GM12878 (cell line): ENCODE measurements at regions not wholly inside any gene's neighbourhood (a gene's known extent, or its start where the extent isn't known, plus 50 kb on each side); places are given as distances from the start of the nearest gene placed in this dataset.

Experiments
- ATAC-seq: fragments of 200-7000 bp; cut with Tn5 transposase; 3 replicates; pipeline ENCODE4 v1.9.1; 2020; ENCODE audit warnings: mild to moderate bottlenecking, moderate library complexity
- BruUV-seq: library from RNA; stranded (reverse); fragments of 400-500 nt; replicated peaks from 2 replicates; lab custom pipeline; 2021; lab: Mats Ljungman, UMichigan
- CTCF ChIA-PET: fragments of 300-600 bp; sonication (Branson Sonifier 250); formaldehyde crosslinking; extraction: SDS; loops from one replicate; lab custom pipeline; 2021; ENCODE audit warnings: inconsistent platforms; lab: Yijun Ruan, JAX
- POLR2A ChIA-PET: fragments of 350-600 bp; formaldehyde crosslinking; extraction: SDS; loops from one replicate; lab custom pipeline; 2021; ENCODE audit warnings: inconsistent platforms; lab: Charles Lee
- RAD21 ChIA-PET: fragments of 300-600 bp; sonication (Branson Sonifier 250); formaldehyde crosslinking; loops from one replicate; lab custom pipeline; 2023; ENCODE audit warnings: antibody characterized with exemption; ENCODE audit not compliant: unreplicated experiment; lab: Charles Lee
- SMC1A ChIA-PET: fragments of 300-600 bp; sonication (Branson Sonifier 250); formaldehyde crosslinking; loops from one replicate; lab custom pipeline; 2023; ENCODE audit not compliant: unreplicated experiment, uncharacterized antibody; lab: Charles Lee
- DNase-seq: peaks from one replicate; pipeline ENCODE4 v3.0.0-alpha.2; 2011; ENCODE audit warnings: low read depth, low spot score
- FAIRE-seq: peaks from 3 replicates; lab custom pipeline; 2011; peaks lifted over from hg19 to GRCh38; lab: Jason Lieb, UNC
- H2AFZ ChIP-seq: 2 replicates; pipeline ENCODE4 v1.6.0; 2011; ENCODE audit warnings: low read depth, low read length, control low read depth; ENCODE audit not compliant: control insufficient read depth
- H3K27ac ChIP-seq: 2 replicates; pipeline ENCODE4 v1.5.1; 2011; ENCODE audit warnings: control low read depth; ENCODE audit not compliant: control insufficient read depth, insufficient read depth
- H3K27me3 ChIP-seq, 2 experiments: replicated peaks in 1 of 2; 2 replicates each; pipeline versions ENCODE4 v1.6.0 to v1.6.1; 2011; ENCODE audit warnings: low read length in 1 of 2; ENCODE audit not compliant: control insufficient read depth in 2 of 2, insufficient read depth in 2 of 2
- H3K36me3 ChIP-seq, 2 experiments: 2 replicates each; pipeline ENCODE4 v1.5.1; 2011; ENCODE audit warnings: low read length in 1 of 2; ENCODE audit not compliant: control insufficient read depth in 2 of 2, insufficient read depth in 2 of 2
- H3K4me1 ChIP-seq: 2 replicates; pipeline ENCODE4 v1.6.1; 2011; ENCODE audit warnings: mild to moderate bottlenecking, low read length, moderate library complexity, mixed read lengths; ENCODE audit not compliant: control insufficient read depth, insufficient read depth
- H3K4me2 ChIP-seq: 2 replicates; pipeline ENCODE4 v1.6.0; 2011; ENCODE audit warnings: control low read depth; ENCODE audit not compliant: control insufficient read depth, insufficient read depth
- H3K4me3 ChIP-seq: fragments of 200-600 bp; sonication (generic); 2 replicates; pipeline ENCODE4 v1.5.1; 2016
- H3K79me2 ChIP-seq: 2 replicates; pipeline ENCODE4 v1.6.0; 2011; ENCODE audit warnings: low read length; ENCODE audit not compliant: control insufficient read depth, insufficient read depth
- H3K9ac ChIP-seq: 2 replicates; pipeline ENCODE4 v1.8.0; 2011; ENCODE audit warnings: low read length, control low read depth, mixed read lengths; ENCODE audit not compliant: control insufficient read depth, insufficient read depth
- H3K9me3 ChIP-seq: replicated peaks from 3 replicates; pipeline ENCODE4 v1.5.1; 2011; ENCODE audit warnings: mild to moderate bottlenecking, low read length; ENCODE audit not compliant: control insufficient read depth, insufficient read depth
- H4K20me1 ChIP-seq: 2 replicates; pipeline ENCODE4 v1.6.0; 2011; ENCODE audit not compliant: control insufficient read depth, insufficient read depth
- ASH2L ChIP-seq: fragments of 300-600, 200-600 bp; sonication (generic); IDR thresholded peaks from 2 replicates; pipeline ENCODE4 v1.6.1; 2017; ENCODE audit warnings: low read depth, mild to moderate bottlenecking, borderline replicate concordance
- BCL11A ChIP-seq: IDR thresholded peaks from 2 replicates; pipeline ENCODE4 v1.6.1; 2011; ENCODE audit warnings: low read depth, low read length
- BMI1 ChIP-seq: fragments of 450-650 bp; IDR thresholded peaks from 2 replicates; pipeline ENCODE4 v1.6.1; 2016; ENCODE audit warnings: mild to moderate bottlenecking, moderate library complexity, borderline replicate concordance
- CHD4 ChIP-seq: fragments of 200-600 bp; sonication (generic); IDR thresholded peaks from 2 replicates; pipeline ENCODE4 v1.6.1; 2016; ENCODE audit warnings: mild to moderate bottlenecking
- E2F8 ChIP-seq: fragments of 450-650 bp; IDR thresholded peaks from 2 replicates; pipeline ENCODE4 v1.6.1; 2018; ENCODE audit warnings: mild to moderate bottlenecking, low read depth, moderate library complexity; ENCODE audit not compliant: partially characterized antibody
- EGR1 ChIP-seq, 2 experiments: IDR thresholded peaks; 1 replicate in 1 of 2; 2 replicates in 1 of 2; pipeline ENCODE4 v1.6.1; 2011 to 2012; ENCODE audit warnings: low read depth in 2 of 2, low read length in 2 of 2, borderline replicate concordance in 1 of 2, mild to moderate bottlenecking in 1 of 2, moderate library complexity in 1 of 2
- GATAD2B ChIP-seq: fragments of 450-650 bp; conservative IDR thresholded peaks from 2 replicates; pipeline ENCODE4 v1.6.1; 2017; ENCODE audit warnings: low read depth, mild to moderate bottlenecking, moderate library complexity
- JUND ChIP-seq: IDR thresholded peaks from 2 replicates; pipeline ENCODE4 v1.6.1; 2012; ENCODE audit warnings: low read depth, mild to moderate bottlenecking, low read length, improper control_type of control experiment, moderate library complexity
- NRF1 ChIP-seq: conservative IDR thresholded peaks from 2 replicates; pipeline ENCODE4 v1.6.1; 2011; ENCODE audit warnings: mild to moderate bottlenecking, low read depth, low read length, improper control_type of control experiment
- POU2F2 ChIP-seq: IDR thresholded peaks from 3 replicates; pipeline ENCODE4 v1.6.1; 2011; ENCODE audit warnings: low read depth, mild to moderate bottlenecking, low read length, borderline replicate concordance
- SMARCA5 ChIP-seq: fragments of 450-650 bp; IDR thresholded peaks from 2 replicates; pipeline ENCODE4 v1.6.1; 2017; ENCODE audit warnings: mild to moderate bottlenecking
- TAF1 ChIP-seq: IDR thresholded peaks from 2 replicates; pipeline ENCODE4 v1.6.1; 2011; ENCODE audit warnings: mild to moderate bottlenecking, low read depth, low read length, borderline replicate concordance
- TCF12 ChIP-seq: IDR thresholded peaks from 2 replicates; pipeline ENCODE4 v1.6.1; 2011; ENCODE audit warnings: low read depth, mild to moderate bottlenecking, low read length
- ZBTB33 ChIP-seq: fragments of 450-650 bp; IDR thresholded peaks from 2 replicates; pipeline ENCODE4 v1.6.1; 2017; ENCODE audit warnings: mild to moderate bottlenecking
- ZBTB40 ChIP-seq: fragments of 450-650 bp; IDR thresholded peaks from 2 replicates; pipeline ENCODE4 v1.6.1; 2016; ENCODE audit warnings: mild to moderate bottlenecking, moderate library complexity, borderline replicate concordance
- ZZZ3 ChIP-seq: IDR thresholded peaks from 2 replicates; pipeline ENCODE4 v1.6.1; 2011; ENCODE audit warnings: low read depth; ENCODE audit not compliant: control insufficient read depth, insufficient read length
- WGBS: methylation state at CpG from one replicate; pipeline ENCODE4 v1.1.6; 2016; ENCODE audit warnings: low lambda C conversion rate; ENCODE audit not compliant: insufficient replicate concordance, insufficient coverage; ENCODE audit errors: missing lambda C conversion rate; 5-methylcytosine and 5-hydroxymethylcytosine counted together
- in situ Hi-C: fragments of 300-500 bp; cut with MboI; formaldehyde crosslinking; loops from 9 replicates; pipeline ENCODE4 v1.14.3; 2018; ENCODE audit warnings: mixed read lengths
- intact Hi-C: fragments of 100-400 bp; cut with micrococcal nuclease; formaldehyde crosslinking; loops from one replicate; pipeline ENCODE4 v1.14.2; 2022; ENCODE audit not compliant: unreplicated experiment

GRCh38 chr5:97636766-97637165, 453.7 kb upstream of the RIOK2 start:
- no peaks in the 10 kb centered on the region for H3K4me1 ChIP-seq
- WGBS = 25% methylated on average over 4 of the region's 4 CpGs
- no peaks in the 10 kb centered on the region for H3K36me3 ChIP-seq
- SMC1A ChIA-PET = no interaction called here
- ATAC-seq = no peak
- CTCF ChIA-PET = no interaction called here
- in situ Hi-C loops = no loop called here
- RAD21 ChIA-PET = no interaction called here
- POLR2A ChIA-PET = no interaction called here
- no peak overlapping the region for H3K27ac ChIP-seq
- H3K4me3 ChIP-seq = no peak overlapping the region
- no peak overlapping the region for H3K4me2 ChIP-seq
- no peak overlapping the region for H2AFZ ChIP-seq
- no peak overlapping the region for H3K9ac ChIP-seq
- no peaks in the 10 kb centered on the region; the same call in 2 of the 3 replicates for H3K9me3 ChIP-seq
- no peaks in the 10 kb centered on the region for H3K27me3 ChIP-seq
- no peaks in the 10 kb centered on the region for H3K79me2 ChIP-seq
- no peaks in the 10 kb centered on the region for H4K20me1 ChIP-seq
- FAIRE-seq = no peak
- intact Hi-C loops = no loop called here
- BruUV-seq = no TSS peak
- DNase-seq = no peak
- TF ChIP-seq EGR1 (IDR thresholded peaks at IDR 0.05; ENCODE audit: borderline replicate concordance in 1 of 2, low read depth in 2 of 2, low read length in 2 of 2) (no peak), ZZZ3 (no peak), JUND (no peak), SMARCA5 (no peak), CHD4 (no peak), NRF1 (no peak), ZBTB33 (no peak), E2F8 (no peak), BCL11A (no peak), GATAD2B (no peak), TCF12 (no peak), ASH2L (no peak), BMI1 (no peak), POU2F2 (no peak), ZBTB40 (no peak), TAF1 (no peak)
